ENCODE measurements at regions not wholly inside any gene's neighbourhood (a gene's known extent, or its start where the extent isn't known, plus 50 kb on each side); places are given as distances from the start of the nearest gene placed in this dataset.

DNA sequence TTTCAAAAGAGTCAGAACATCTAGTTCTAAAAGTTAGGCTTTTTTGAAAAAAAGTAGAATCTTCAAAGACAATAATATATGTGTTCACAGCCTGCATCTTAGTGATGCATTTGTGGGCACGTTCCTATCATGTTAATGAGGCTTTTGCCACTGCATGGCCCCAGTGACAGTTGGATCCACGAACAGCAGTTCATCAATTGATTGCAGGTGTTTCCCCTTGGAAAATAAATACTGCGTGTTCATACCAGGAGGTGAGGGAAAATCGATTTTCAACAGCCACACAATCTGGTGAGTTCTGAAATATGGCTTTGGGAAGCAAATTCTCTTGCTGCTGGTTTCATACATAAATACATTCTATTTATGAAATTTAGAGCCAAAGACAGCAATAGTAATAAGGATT lies 343.8 kb upstream of the SLC10A2 start:
- Histone ChIP-seq H3K9me3 (ENCODE audit: insufficient read depth, low read length) (peaks cover 4% of the 10 kb centered on the region; the same call in 1 of the 2 replicates), H2AFZ (ENCODE audit: low read depth, low read length) (no peak overlapping the region), H3K27ac (ENCODE audit: low read length) (no peak overlapping the region), H3K79me2 (ENCODE audit: low read length) (no peaks in the 10 kb centered on the region), H3K4me2 (ENCODE audit: low read length) (no peak overlapping the region), H3K4me3 (ENCODE audit: low read length) (no peak overlapping the region), H3K9ac (ENCODE audit: low read length) (no peak overlapping the region), H4K20me1 (ENCODE audit: insufficient read depth, low read length) (no peaks in the 10 kb centered on the region), H3K4me1 (ENCODE audit: low read length) (no peaks in the 10 kb centered on the region), H3K36me3 (replicated peaks; ENCODE audit: low read depth, low read length) (no peaks in the 10 kb centered on the region), H3K27me3 (ENCODE audit: low read depth, low read length) (no peaks in the 10 kb centered on the region)
- TF ChIP-seq, protein P1, sequence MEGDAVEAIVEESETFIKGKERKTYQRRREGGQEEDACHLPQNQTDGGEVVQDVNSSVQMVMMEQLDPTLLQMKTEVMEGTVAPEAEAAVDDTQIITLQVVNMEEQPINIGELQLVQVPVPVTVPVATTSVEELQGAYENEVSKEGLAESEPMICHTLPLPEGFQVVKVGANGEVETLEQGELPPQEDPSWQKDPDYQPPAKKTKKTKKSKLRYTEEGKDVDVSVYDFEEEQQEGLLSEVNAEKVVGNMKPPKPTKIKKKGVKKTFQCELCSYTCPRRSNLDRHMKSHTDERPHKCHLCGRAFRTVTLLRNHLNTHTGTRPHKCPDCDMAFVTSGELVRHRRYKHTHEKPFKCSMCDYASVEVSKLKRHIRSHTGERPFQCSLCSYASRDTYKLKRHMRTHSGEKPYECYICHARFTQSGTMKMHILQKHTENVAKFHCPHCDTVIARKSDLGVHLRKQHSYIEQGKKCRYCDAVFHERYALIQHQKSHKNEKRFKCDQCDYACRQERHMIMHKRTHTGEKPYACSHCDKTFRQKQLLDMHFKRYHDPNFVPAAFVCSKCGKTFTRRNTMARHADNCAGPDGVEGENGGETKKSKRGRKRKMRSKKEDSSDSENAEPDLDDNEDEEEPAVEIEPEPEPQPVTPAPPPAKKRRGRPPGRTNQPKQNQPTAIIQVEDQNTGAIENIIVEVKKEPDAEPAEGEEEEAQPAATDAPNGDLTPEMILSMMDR (IDR thresholded peaks at IDR 0.05; ENCODE audit: low read depth, low read length): no peak
- no peak for TF ChIP-seq EZH2phosphoT487 (IDR thresholded peaks at IDR 0.05; ENCODE audit: low read depth)

DNA sequence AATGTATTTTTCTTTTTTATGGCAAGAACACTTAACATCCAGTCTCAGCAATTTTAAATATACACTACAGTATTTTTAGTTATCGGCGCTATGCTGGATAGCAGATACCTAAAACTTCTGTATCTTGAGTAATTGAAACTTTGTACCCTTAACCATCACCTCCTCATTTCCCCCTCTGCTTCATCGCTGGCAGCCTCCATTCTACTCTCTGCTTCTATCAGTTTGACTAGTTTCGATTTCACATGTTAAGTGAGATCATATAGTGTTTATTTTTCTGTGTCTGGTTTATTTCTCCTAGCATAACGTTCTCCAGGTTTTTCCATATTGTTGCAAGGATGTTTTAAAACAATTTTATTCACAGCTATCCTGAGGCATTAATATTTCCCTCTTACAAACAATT lies 340.8 kb upstream of the SLC10A2 start:
- Histone ChIP-seq H3K27me3 (ENCODE audit: low read depth, low read length) (no peaks in the 10 kb centered on the region), H3K36me3 (replicated peaks; ENCODE audit: low read depth, low read length) (no peaks in the 10 kb centered on the region), H3K4me2 (ENCODE audit: low read length) (no peak overlapping the region), H3K9me3 (ENCODE audit: insufficient read depth, low read length) (no peaks in the 10 kb centered on the region), H3K4me1 (ENCODE audit: low read length) (no peaks in the 10 kb centered on the region), H4K20me1 (ENCODE audit: insufficient read depth, low read length) (no peaks in the 10 kb centered on the region), H3K4me3 (ENCODE audit: low read length) (no peak overlapping the region), H3K9ac (ENCODE audit: low read length) (no peak overlapping the region), H2AFZ (ENCODE audit: low read depth, low read length) (no peak overlapping the region), H3K27ac (ENCODE audit: low read length) (no peak overlapping the region), H3K79me2 (ENCODE audit: low read length) (no peaks in the 10 kb centered on the region)
- TF ChIP-seq, protein P1 (IDR thresholded peaks at IDR 0.05; ENCODE audit: low read depth, low read length): no peak
- no peak for TF ChIP-seq EZH2phosphoT487 (IDR thresholded peaks at IDR 0.05; ENCODE audit: low read depth)

DNA sequence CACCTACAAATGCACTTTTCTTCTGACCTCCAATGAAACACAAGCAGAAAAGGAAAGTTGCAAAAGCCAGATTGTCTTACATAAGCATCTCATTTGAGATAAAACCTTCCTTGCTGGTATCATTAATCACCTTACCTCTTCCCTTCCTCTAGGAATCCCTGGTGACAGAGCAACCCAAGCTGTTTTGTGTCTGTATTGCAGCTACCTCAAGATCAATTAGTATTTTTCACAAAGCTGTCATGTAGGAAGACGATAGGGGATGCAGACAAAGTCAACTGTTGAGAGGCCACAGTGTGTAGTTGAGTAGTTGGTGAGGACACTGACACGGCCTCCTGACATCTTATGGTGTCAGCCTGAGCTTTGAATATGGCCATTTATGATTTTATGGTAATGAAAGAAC lies 339.1 kb upstream of the SLC10A2 start:
- H3K9me3 ChIP-seq (ENCODE audit: insufficient read depth, low read length): no peaks in the 10 kb centered on the region
- no peak overlapping the region for H3K4me2 ChIP-seq (ENCODE audit: low read length)
- H3K4me3 ChIP-seq (ENCODE audit: low read length): no peak overlapping the region
- H3K4me1 ChIP-seq (ENCODE audit: low read length): no peaks in the 10 kb centered on the region
- H3K79me2 ChIP-seq (ENCODE audit: low read length): no peaks in the 10 kb centered on the region
- no peak overlapping the region for H3K27ac ChIP-seq (ENCODE audit: low read length)
- H3K9ac ChIP-seq (ENCODE audit: low read length): no peak overlapping the region
- H3K36me3 ChIP-seq (replicated peaks; ENCODE audit: low read depth, low read length): no peaks in the 10 kb centered on the region
- H2AFZ ChIP-seq (ENCODE audit: low read depth, low read length): no peak overlapping the region
- TF ChIP-seq, protein P1 (IDR thresholded peaks at IDR 0.05; ENCODE audit: low read depth, low read length): no peak
- H4K20me1 ChIP-seq (ENCODE audit: insufficient read depth, low read length): no peaks in the 10 kb centered on the region
- no peaks in the 10 kb centered on the region for H3K27me3 ChIP-seq (ENCODE audit: low read depth, low read length)

DNA sequence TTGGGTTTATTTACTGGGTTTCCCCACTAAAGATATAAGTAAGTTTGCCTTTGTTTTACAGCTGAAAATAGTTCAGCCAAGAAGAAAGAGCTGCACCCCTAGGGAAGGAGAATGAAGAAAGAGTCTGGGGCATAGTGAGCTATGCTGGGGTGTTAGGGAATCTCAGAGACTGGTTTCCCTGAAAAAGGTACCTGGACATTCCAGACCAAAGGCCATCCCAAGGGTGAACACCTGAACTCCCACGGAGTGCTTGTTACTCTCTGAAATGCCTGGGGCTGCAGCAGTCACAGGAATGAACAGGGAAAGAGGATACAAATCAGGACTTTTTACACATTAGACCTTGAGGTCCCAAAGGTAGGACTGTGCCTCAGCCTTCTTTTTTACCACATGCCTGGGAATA lies 337.6 kb upstream of the SLC10A2 start:
- Histone ChIP-seq H3K9me3 (ENCODE audit: insufficient read depth, low read length) (no peaks in the 10 kb centered on the region), H3K4me3 (ENCODE audit: low read length) (no peak overlapping the region), H4K20me1 (ENCODE audit: insufficient read depth, low read length) (no peaks in the 10 kb centered on the region), H2AFZ (ENCODE audit: low read depth, low read length) (no peak overlapping the region), H3K9ac (ENCODE audit: low read length) (no peak overlapping the region), H3K27ac (ENCODE audit: low read length) (no peak overlapping the region), H3K36me3 (replicated peaks; ENCODE audit: low read depth, low read length) (no peaks in the 10 kb centered on the region), H3K4me1 (ENCODE audit: low read length) (no peaks in the 10 kb centered on the region), H3K27me3 (ENCODE audit: low read depth, low read length) (no peaks in the 10 kb centered on the region), H3K4me2 (ENCODE audit: low read length) (no peak overlapping the region), H3K79me2 (ENCODE audit: low read length) (no peaks in the 10 kb centered on the region)
- TF ChIP-seq, protein P1 (IDR thresholded peaks at IDR 0.05; ENCODE audit: low read depth, low read length): no peak
- no peak for TF ChIP-seq EZH2phosphoT487 (IDR thresholded peaks at IDR 0.05; ENCODE audit: low read depth)

Measured in OCI-LY3 (cell line).